HG02642 (cell line): ENCODE measurements at regions not wholly inside any gene's neighbourhood (a gene's known extent, or its start where the extent isn't known, plus 50 kb on each side); places are given as distances from the start of the nearest gene placed in this dataset.

ENCODE experiments used
- ATAC-seq: cut with Tn5 transposase; IDR thresholded peaks from one replicate; pipeline ENCODE4 v1.9.1; 2021; ENCODE audit warnings: mild to moderate bottlenecking; ENCODE audit not compliant: unreplicated experiment, poor library complexity

DNA sequence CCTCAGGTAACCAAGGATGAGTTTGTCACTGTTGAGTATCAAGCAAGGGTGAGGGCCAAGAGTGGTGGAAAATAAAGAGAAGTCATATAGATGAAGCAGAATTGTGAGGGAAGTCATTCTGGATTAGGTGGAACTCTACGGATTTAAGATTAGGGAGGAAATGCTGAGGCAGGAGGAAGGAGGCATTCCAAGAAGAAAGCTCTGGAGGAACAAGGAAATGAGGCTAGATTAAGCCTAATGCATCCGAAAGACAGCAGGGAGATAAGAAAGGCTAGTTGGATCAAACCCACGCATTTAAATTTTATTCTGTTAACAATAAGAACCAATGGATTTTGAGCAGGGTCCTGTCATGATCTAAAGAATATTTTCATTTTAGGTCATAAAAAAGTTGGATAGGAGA is 681.2 kb downstream of the EPHA4 start:
- no peak for ATAC-seq

GRCh38 chr2:220891405-220891804 is 680.7 kb downstream of the EPHA4 start:
- ATAC-seq, result no peak

DNA sequence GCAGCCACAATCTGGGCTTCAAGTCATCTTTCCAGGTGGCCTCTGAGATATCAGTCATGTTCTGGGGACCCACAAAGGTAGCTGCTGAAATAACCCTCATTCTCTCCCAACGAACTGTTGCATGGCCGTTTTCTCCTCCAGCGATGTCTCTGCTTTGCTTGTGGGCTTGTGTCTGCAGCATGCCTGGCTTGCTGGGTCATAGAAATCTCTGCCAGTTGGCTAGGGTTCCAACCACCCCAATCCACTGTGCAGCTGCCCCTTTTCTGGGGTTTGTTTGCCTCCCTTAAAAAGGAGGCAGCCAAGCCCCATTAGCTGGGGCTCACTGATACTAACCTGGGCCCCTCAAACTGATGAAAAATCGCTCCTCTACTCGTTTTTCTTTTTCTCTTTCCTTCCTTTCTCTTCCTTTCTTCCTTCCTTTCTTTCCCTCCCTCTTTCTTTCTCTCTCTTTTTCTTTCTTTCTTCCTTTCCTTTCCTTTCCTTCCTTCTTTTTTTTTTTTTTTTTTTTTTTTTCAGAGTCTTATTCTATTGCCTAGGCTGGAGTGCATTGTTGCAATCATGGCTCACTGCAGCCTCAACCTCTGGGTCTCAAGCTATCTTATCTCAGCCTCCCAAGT is 680.0 kb downstream of the EPHA4 start:
- ATAC-seq, result no peak

DNA sequence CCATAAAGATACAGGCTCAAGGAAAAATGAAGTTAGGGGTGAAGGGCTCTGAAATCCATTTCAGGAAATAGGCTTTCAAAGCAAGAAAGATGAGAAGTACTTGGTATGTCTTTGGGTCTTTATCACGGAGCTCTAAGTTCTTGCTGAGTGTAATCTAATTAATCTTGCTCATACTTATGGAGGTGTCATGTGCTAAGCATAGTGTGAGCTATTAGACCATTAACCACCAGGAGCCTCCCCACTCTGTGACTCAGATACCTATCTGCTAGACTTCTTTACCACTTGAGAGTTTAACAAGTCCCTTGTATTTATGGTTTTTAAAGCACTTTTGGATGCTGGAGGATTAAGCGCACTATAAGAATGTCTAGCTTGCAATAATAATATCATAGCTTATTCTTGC is 678.7 kb downstream of the EPHA4 start:
- ATAC-seq, result no peak

GRCh38 chr2:220894069-220894468 is 678.0 kb downstream of the EPHA4 start:
- ATAC-seq, result no peak

DNA sequence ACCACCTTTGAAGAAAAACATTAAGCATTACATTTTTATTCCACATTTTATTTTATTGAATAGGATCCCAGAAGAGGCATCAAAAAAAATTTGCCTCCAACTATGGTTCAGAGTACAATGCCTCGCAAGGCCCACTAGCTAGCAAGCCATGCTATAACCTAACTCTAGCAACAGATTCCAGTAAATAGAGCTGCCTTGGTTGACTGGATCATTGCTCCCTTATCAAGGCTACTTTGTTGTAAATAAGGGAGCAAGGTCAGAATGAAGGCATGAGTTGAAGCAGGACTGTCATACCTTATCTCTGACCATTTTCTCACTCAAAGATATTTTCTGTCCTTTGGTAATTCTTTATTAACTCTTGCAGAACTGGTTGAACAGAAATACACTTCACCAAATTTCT is 672.6 kb downstream of the EPHA4 start:
- no peak for ATAC-seq

GRCh38 chr2:220904015-220904414 is 668.1 kb downstream of the EPHA4 start:
- no peak for ATAC-seq

- ATAC-seq, result no peak
Measured at GRCh38 chr2:220913384-220913783, 658.7 kb downstream of the EPHA4 start.

DNA sequence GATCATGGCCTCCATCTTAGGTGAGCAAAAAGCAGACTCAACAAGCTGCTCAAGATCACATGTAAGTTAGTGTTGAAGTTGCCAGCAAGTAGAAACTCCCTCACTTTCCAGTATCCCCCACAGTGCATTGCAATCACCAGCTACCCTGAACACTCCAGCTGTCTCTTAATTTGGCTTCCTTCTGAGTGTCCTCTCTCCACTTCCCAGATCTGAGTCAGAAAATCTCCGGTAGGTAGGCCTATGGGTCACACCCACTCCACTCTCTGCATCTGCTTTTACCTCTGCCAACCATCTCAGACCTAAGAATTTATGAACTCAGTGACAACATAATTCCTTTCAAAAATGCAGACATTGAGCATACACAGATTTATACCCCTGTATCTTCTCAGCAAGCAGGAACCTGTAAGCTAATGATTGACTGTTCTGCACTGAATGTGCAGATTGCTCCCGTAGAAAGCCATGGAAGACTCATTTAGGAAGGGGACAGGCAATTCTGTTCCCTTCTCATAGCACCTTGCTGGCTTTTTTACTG is 656.9 kb downstream of the EPHA4 start:
- no peak for ATAC-seq

DNA sequence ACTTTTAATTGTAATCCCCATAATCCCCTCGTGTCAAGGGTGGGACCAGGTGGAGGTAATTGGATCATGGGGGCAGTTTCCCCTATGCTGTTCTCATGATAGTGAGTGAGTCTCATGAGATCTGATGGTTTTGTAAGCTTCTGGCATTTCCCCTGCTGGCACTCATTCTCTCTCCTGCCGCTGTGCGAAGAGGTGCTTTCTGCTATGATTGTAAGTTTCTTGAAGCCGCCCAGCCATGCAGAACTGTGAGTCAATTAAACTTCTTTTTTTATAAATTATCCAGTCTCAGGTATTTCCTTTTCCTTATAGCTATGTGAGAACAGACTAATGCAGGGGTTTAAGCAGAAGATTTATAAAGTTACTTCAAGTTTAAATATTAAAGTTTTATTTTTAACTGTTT is 655.2 kb downstream of the EPHA4 start:
- ATAC-seq, result no peak

GRCh38 chr2:220930271-220931076 is 641.6 kb downstream of the EPHA4 start:
- ATAC-seq, result no peak

DNA sequence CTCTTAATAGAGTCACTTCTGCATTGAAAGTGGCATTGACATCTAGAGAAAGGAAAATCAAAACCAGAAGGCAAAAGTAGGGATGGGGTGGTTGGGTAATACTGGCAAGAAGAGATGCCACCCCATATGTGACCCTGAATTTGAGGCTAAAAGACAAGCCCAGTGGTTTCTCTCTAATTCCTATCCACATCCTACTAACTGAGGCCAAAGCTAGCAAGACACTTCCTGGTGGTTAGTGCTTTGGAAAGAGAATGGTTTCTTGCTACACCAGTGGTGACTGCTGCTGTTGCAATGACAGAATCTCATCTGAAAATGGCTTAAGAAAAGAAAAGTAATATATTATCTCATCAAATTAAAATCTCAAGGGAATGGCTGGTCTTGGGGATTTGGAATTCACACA is 640.6 kb downstream of the EPHA4 start:
- no peak for ATAC-seq

GRCh38 chr2:220932041-220932440 is 640.1 kb downstream of the EPHA4 start:
- ATAC-seq, result no peak

DNA sequence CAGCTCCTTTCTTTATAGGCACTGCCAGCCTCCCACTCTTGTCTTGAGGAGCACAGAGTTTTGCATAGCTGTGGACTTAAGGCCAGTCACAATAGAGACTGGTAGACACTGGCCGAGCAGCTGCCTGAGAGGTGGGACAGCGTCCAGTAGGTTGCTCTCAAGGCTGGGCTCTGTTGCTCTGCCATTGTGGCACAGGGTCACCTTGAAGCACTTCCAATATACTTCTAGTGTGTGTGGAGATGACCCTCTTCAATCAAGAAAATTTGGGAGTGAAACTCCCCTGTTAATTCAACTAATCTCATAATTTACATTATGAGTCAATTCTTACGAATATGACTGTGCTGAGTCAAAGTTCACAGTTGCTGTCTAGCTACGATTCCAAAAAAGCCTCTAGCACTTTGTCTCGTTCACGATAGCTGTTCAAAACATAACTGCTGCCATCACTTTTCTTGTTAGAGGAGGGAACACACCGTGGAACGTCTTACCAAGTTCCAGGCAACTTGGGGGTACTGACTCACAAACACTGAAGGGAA is 636.2 kb downstream of the EPHA4 start:
- ATAC-seq, result peak; percentile 80

- no peak for ATAC-seq
Measured at GRCh38 chr2:220936641-220937197, 635.4 kb downstream of the EPHA4 start.

DNA sequence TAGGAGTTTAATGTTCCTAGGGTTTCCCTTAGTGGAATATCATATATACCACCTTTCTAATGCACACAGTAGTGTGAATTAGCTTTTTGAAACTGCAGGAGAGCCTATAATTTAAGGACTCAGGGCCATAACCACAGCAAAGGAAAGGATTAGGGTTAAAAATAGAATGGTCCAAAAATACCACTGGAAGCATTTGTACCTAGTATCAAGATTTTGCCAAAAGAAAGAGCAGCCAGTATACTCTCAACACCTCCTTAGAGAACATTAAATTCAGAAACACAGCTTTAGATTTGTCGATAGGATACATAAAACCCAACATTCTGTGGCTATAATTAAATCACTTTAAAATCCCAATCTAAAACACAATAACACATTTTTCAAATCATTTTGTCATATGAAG is 634.9 kb downstream of the EPHA4 start:
- no peak for ATAC-seq

DNA sequence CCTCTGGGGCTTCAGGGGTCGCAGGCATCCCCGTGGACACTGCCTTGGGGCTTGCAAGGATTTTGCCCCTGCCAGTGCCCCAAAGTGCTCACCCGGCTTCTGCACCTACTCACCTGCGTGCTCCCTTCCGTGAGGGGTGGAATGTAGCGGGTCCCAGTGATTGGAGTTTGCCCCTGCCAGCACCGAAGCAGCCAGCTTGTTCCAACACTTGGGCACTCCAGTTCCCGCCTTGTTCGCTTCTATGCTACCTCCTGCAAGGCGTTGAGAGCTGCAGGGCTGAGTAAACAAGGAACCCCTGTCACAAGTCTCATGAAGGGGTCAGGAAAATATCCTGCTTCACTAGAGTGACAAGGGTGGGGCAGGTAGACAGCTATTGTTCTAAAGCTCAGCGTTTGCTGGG is 631.5 kb downstream of the EPHA4 start:
- ATAC-seq, result no peak

GRCh38 chr2:220941683-220942082 is 630.4 kb downstream of the EPHA4 start:
- ATAC-seq, result no peak

DNA sequence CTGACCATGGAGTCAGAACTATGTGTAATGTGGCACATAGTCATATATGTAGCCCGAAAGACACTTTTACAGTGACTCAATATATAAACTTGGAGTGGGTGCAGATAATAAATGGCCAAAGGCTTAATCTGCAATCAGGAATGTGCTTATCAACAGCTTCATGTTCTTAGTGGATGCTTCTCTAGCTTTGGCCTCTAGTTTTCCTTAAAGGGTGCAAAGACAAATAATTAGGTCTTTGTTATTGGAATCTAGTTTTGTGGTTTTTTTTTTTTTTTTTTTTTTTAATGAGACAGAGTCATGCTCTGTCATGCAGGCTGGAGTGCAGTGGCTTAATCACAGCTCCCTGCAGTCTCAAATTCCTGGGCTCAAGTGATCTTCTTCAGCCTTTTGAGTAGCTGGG is 625.6 kb downstream of the EPHA4 start:
- no peak for ATAC-seq

DNA sequence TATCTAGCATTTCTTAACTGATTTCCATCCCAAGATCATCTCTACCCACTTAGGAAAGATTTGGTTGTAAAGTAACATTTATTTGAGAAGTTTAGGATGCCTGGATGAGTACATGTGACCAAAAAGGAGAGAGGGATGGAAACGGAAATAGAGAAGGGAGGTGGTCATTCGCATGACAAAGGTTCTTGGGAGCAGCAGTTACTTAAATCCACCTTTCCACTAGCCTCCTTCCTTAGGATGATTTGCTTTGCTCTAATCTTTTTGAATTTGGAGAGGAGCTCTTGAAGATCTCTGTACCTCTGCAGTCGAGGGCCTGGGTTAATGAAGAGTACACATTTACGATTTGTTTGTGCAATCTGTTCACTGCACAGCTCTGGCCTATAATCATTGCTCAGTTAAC is 623.5 kb downstream of the EPHA4 start:
- ATAC-seq, result no peak

GRCh38 chr2:220949466-220949865 is 622.6 kb downstream of the EPHA4 start:
- ATAC-seq, result no peak
